ENCODE measurements at regions not wholly inside any gene's neighbourhood (a gene's known extent, or its start where the extent isn't known, plus 50 kb on each side); places are given as distances from the start of the nearest gene placed in this dataset.

- no peaks in the 10 kb centered on the region for H3K4me1 ChIP-seq (replicated peaks in 1 of 4; ENCODE audit: control insufficient read depth in 3 of 4, insufficient read depth in 4 of 4, low read length in 3 of 4)
- no peak overlapping the region for H3K27ac ChIP-seq (ENCODE audit: low read depth, low read length)
- no peak overlapping the region for H2BK15ac ChIP-seq (ENCODE audit: low read length)
- CTCF ChIA-PET (ENCODE audit: partially characterized antibody), result no interaction called here
- no peak overlapping the region for H3K4me3 ChIP-seq (ENCODE audit: extremely low read depth in 1 of 4, insufficient read depth in 2 of 4, low read depth in 3 of 4, low read length in 4 of 4)
- H3K9me3 ChIP-seq (ENCODE audit: insufficient read depth in 2 of 2, low read depth in 1 of 2, low read length in 1 of 2), result no peaks in the 10 kb centered on the region
- H2AFZ ChIP-seq (ENCODE audit: low read length), result no peak overlapping the region
- no peak overlapping the region for H4K91ac ChIP-seq (replicated peaks; ENCODE audit: insufficient read length, low read length)
- H3K36me3 ChIP-seq (ENCODE audit: control insufficient read depth in 2 of 4, insufficient read depth in 4 of 4, low read length in 3 of 4), result no peaks in the 10 kb centered on the region
- no peak overlapping the region for H3K18ac ChIP-seq (ENCODE audit: extremely low read depth, low read length)
- no peak overlapping the region for H3K4ac ChIP-seq (replicated peaks; ENCODE audit: insufficient read length, low read depth, low read length)
- no peak overlapping the region for H2AK5ac ChIP-seq (ENCODE audit: low read depth, low read length)
- no peaks in the 10 kb centered on the region for H4K20me1 ChIP-seq (replicated peaks in 1 of 2; ENCODE audit: control insufficient read depth in 1 of 2, insufficient read depth in 2 of 2, low read length in 2 of 2)
- no peaks in the 10 kb centered on the region for H3K23me2 ChIP-seq (ENCODE audit: low read depth, low read length)
- no peak overlapping the region for H2BK20ac ChIP-seq (ENCODE audit: low read length)
- H3K79me1 ChIP-seq (ENCODE audit: low read depth, low read length), result no peaks in the 10 kb centered on the region
- H2BK120ac ChIP-seq (replicated peaks; ENCODE audit: low read depth, low read length), result no peak overlapping the region
- H3K4me2 ChIP-seq (ENCODE audit: insufficient read depth in 1 of 2, low read depth in 2 of 2, low read length in 2 of 2), result no peak overlapping the region
- no peaks in the 10 kb centered on the region for H3K79me2 ChIP-seq (ENCODE audit: control insufficient read depth in 1 of 2, insufficient read depth in 2 of 2, low read length in 2 of 2)
- H3K56ac ChIP-seq (replicated peaks; ENCODE audit: insufficient read length, low read depth, low read length), result no peak overlapping the region
- no peaks in the 10 kb centered on the region for H3K27me3 ChIP-seq (replicated peaks in 1 of 4; ENCODE audit: control insufficient read depth in 3 of 4, extremely low read depth in 1 of 4, insufficient read depth in 3 of 4, low read length in 3 of 4)
- no peak overlapping the region for H4K8ac ChIP-seq (ENCODE audit: extremely low read depth, insufficient read depth, low read length)
- no peak overlapping the region for H3K23ac ChIP-seq (ENCODE audit: insufficient read length)
- FAIRE-seq (no peak), DNase-seq (ENCODE audit: low read depth in 1 of 2, low spot score in 2 of 2) (no peak)
- WGBS, 2 experiments (ENCODE audit: extremely low coverage in 1 of 2, insufficient coverage in 1 of 2, insufficient read length in 1 of 2, insufficient replicate concordance in 2 of 2, low coverage in 1 of 2, low lambda C conversion rate in 2 of 2, missing lambda C conversion rate in 1 of 2), result 97% methylated on average over 3 of the region's 4 CpGs; no CpG with 5 or more reads in 1 of the 2 experiments
- H3K14ac ChIP-seq (ENCODE audit: insufficient read length), result no peak overlapping the region
- POLR2A ChIA-PET (ENCODE audit: partially characterized antibody), result interaction anchor here (0.7 kb wide), 1 partner anchor 366 kb away, joined by 4 read pairs; no protein-coding TSS in a partner anchor
- no peak overlapping the region for H2BK5ac ChIP-seq (ENCODE audit: low read depth, low read length)
- H4K5ac ChIP-seq (ENCODE audit: insufficient read length, low read depth, low read length), result no peak overlapping the region
- H2BK12ac ChIP-seq (ENCODE audit: low read depth, low read length), result no peak overlapping the region
- no peak overlapping the region for H3K9ac ChIP-seq (replicated peaks in 1 of 4; ENCODE audit: extremely low read depth in 1 of 4, low read depth in 3 of 4, low read length in 3 of 4)
- TF ChIP-seq JUN (IDR thresholded peaks at IDR 0.05; ENCODE audit: low read depth, low read length) (no peak), GTF2F1 (IDR thresholded peaks at IDR 0.05; ENCODE audit: borderline replicate concordance, low read depth, low read length) (no peak), TAF7 (optimal IDR thresholded peaks at IDR 0.05; ENCODE audit: borderline replicate concordance, low read depth, low read length) (no peak), SIX5 (IDR thresholded peaks at IDR 0.05; ENCODE audit: low read depth, low read length) (no peak), EZH2 (IDR thresholded peaks at IDR 0.05; ENCODE audit: low read depth, low read length, severe bottlenecking) (no peak), ATF2 (IDR thresholded peaks at IDR 0.05; ENCODE audit: low read length) (no peak), CBX8 (IDR thresholded peaks at IDR 0.05; ENCODE audit: borderline replicate concordance, low read depth, low read length) (no peak), E2F6 (IDR thresholded peaks at IDR 0.05) (no peak), MAX (IDR thresholded peaks at IDR 0.05) (no peak), EP300 (IDR thresholded peaks at IDR 0.05; ENCODE audit: borderline replicate concordance in 1 of 2, low read depth in 2 of 2, low read length in 2 of 2) (no peak), POLR2AphosphoS5 (IDR thresholded peaks at IDR 0.05; ENCODE audit: low read depth, low read length) (no peak), GABPA (IDR thresholded peaks at IDR 0.05; ENCODE audit: borderline replicate concordance, insufficient read depth, low read length) (no peak)
Measured at GRCh38 chr11:87810486-87810885, 364.8 kb downstream of the RAB38 start.
